Activated CD8-positive, alpha-beta memory T cell treated with anti-CD3 and anti-CD28 coated beads for 48 hours (primary cell): ENCODE measurements at regions not wholly inside any gene's neighbourhood (a gene's known extent, or its start where the extent isn't known, plus 50 kb on each side); places are given as distances from the start of the nearest gene placed in this dataset.
"Not testable (repeated sequence)": the region's sequence is repeated elsewhere in the genome, so short reads cannot be mapped to it uniquely, and the experiment has no call there.

ENCODE experiments used
- DNase-seq, 3 experiments: peaks; one replicate each; pipeline ENCODE4 v3.0.0-alpha.2; 2020; ENCODE audit warnings: low read depth in 2 of 3, low spot score in 2 of 3

GRCh38 chr9:135373820-135374219 lies 105.8 kb upstream of the PPP1R26 start:
- DNase-seq: no peak

- no peak for DNase-seq
Measured at GRCh38 chr9:135374591-135374990, 105.0 kb upstream of the PPP1R26 start.

DNA sequence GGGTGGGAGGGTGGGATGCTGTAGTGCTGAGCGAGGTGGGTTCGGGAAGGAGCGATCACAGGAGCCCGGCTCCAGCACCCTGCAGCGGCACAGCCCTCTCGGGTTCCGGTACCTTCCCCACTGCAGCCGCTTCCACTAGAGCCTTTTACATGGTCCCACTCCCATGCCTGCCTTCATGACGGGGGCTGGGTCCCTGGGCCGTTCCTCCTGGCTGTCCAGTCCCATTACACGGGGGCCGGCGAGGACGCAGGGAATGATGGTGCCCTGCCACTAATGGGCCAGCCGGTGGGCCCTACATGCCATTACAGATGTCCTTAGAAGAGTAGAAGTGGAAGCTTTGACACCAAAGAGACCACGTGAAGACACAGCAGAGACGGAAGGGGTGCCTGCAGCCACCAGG lies 104.6 kb upstream of the PPP1R26 start:
- no peak for DNase-seq

DNA sequence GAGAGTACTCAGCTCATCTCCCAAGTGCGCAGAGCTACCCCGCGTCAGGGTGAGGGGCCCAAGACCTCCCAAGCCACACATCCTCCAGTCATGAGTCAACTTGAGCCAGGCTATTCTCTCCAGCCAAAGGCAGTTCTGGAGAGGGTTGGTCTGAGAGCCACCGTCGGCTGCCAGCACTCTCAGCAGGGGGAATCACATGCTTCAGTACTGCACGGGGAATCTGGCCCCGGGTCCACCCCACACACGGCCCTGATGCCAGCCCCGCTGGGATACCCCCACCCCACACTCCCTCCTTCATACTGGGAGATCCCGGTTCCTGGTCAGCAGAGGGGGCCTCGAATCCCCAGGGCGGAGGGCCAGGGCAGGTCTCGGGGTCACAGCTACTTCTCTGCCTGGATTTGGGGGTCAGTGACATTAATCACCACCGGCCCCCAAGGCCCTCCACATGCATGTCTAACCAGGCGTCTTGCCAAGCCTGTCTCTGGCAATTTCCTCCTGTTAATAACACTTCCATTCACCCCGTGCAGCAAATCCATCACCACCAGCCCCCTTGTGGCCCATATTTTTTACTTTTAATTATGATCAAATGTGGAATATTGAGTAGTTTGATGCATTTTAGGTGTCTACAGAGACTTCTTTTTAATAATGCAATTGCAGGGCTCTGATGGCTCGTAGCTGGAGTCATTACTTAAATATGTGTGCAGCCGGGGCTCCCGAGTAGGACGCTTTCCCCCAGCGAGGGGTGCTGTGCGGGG lies 102.9 kb upstream of the PPP1R26 start:
- DNase-seq: no peak

DNA sequence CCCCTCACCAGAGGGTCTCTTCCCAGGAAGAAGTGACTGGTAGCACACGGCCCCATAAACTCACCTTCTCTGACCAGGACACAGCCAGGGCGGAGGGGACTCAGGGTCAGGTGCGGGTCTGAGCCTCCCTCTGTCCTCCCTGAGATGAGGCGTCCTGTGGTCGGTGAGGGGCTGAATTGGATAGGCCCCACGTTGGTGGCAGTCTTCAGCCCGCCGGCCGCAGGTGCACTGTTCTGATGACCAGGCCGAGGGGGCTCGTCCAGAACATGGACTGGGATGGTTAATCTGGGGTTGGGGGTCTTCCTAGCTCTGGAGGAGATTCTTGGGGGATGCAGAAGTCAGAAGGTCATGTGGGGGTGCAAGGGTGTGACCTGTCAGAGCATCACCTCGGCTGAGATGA lies 102.2 kb upstream of the PPP1R26 start:
- no peak for DNase-seq

GRCh38 chr9:135378751-135379150 lies 100.8 kb upstream of the PPP1R26 start:
- no peak for DNase-seq

DNA sequence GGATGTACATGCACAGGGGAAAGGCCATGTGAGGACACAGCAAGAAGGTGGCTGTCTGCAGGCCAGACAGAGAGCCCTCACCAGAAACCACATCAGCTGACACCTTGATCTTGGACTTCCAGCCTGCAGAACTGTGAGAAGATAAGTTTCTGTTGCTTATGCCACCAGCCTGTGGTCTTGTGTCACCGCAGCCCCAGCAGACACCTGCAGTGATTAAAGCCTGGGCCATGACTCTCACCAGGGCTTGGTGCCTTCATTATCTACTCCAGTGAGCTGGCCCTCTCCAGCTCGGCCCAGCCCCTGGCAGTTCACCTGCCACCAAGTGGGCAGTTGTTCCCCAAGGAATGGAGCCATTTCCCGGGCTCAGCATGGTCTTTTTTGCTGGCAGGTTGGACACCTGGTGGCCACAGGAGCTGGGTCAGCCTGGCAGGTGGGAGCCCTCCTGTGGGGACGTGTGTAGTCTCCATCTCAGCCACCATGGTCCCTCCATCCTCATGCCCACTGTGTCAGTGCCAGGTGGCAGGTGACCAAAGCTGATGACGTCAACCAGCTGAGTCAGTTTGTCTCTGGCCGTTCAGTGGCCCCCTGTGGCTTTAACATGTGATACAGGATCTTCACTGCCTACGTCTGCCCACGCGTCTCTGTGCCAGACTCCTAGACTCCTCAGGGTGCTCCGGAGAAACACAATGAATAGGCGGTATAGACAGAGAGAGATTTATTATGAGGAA lies 99.9 kb upstream of the PPP1R26 start:
- no peak for DNase-seq

DNA sequence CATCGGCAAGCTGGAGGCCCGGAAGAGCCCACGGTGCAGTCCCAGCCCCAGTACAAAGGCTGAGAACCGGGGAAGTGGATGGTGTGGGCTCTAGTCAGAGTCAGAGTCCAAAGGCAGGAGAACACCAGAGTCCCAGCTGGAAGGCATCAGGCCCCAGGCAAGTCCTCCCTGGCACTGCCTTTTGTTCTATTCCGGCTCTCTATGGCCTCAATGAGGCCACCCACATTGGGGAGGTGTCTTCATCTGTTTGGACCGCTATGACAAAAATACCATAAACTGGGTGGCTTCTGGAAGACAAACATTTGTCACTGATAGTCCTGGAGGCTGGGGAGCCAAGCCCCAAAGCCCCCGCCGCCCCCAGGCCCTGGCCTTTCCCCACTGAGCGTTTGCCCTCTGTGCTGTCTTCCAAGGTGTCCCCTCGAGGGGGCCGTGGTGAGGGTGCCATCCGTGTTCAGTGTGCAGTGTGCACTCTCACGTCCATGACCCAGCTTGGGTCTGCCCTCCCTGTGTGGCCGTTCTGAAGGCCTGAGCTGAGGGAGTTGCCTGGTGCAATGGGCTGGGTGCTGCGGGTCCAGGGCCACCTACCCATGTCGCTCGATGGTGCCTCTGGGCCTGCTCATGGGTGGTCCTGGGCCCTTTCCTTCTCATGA lies 99.1 kb upstream of the PPP1R26 start:
- no peak for DNase-seq

DNA sequence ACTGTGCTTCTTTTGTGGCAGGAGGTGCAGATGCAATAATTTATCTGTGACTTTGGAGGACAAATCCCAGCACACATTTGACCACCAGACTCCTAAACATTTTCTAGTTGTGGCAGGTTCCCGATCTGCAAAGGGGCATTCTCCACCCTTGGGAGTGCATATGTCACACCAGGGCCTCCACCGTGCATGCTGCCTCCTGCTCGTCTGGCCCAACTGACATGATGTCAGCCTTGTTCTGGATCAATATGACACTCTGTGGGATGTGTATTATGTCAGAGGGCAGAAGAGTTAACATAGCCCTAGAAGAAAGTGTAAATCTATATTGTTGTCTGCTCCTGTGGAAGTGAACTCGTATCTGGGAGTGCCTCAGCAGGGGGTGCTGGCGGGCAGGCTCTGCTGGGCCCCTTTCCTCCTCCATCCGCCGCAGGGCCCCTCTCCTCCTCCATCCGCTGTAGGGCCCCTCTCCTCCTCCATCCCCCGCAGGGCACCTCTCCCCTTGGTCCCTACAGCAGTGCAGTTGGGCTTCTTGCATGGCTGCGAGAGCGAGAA lies 97.7 kb upstream of the PPP1R26 start:
- DNase-seq: no peak

DNA sequence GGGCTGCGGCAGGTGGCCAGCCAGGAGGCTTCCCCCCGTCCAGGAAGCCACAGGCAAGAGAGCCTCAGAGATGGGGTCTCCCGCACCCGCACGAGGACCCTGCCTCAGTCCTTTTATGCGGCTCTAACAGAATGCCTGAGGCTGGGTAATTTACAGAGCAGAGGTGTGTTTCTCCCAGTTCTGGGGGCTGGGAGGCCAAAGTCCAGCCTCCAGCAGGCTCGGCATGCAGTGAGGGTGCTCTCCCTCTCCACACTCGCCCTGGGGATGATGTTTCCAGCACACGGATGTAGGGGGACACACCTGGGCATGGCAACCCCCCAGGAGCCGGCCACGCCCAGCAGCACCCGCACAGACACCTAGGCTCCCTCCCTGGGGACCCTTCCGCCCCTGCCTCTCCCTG lies 95.4 kb upstream of the PPP1R26 start:
- no peak for DNase-seq

GRCh38 chr9:135384815-135385405 lies 94.7 kb upstream of the PPP1R26 start:
- DNase-seq: not testable (repeated sequence)

DNA sequence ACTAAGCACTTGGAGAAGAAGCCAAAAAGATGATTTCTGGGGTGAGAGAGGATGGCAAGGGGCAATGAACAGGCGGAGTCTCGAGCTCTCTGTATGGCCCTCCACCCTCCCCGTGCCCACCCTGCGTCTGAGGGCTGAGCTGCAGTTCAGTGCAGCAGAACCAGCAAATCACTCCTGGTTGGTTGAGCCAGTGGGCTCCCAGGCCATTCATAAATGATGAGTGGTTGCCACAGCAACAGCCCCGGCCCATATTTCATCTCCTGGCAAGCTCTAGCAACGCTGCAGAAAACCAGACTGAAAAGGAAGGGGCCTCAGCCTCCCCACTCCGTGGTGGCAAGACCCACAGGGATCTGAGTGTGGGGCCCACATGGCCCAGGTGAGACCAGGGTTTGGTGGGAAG lies 93.8 kb upstream of the PPP1R26 start:
- no peak for DNase-seq

DNA sequence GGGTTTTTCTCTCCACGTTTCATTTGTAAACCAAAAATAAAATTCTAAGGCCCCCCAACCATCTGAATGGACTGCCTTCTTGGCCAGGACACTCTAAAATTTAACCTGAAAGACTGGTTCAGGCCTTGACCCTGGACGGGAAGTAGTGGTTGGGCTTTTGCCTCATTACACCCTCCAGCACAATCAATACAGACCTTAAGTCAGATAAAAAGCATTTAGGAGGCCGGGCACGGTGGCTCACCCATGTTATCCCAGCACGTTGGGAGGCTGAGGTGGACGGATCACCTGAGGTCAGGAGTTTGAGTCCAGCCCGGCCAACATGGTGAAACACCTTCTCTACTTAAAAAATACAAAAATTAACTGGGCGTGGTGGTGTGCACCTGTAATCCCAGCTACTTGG lies 91.6 kb upstream of the PPP1R26 start:
- DNase-seq: no peak

- DNase-seq: no peak
Measured at GRCh38 chr9:135388530-135388929, 91.1 kb upstream of the PPP1R26 start.

DNA sequence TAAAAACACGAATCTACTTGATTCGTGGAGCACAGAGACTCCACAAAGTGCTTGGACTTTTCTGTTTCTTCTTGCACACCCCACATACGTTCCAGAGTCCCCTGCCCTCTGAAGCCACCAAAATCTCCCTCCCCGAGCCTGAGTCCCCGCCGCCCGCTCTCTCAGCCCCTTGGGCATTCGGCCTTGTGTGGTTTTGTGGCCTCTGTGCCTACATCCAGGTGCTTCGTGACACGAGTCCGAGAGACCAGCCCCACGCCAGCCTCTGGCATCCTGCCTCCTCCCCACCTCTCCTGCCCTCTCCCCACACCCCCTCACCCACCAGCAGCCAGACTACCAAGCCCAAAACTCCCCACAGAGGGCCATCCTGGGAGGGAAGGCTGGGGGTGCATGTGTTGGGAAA lies 87.8 kb upstream of the PPP1R26 start:
- DNase-seq: no peak

DNA sequence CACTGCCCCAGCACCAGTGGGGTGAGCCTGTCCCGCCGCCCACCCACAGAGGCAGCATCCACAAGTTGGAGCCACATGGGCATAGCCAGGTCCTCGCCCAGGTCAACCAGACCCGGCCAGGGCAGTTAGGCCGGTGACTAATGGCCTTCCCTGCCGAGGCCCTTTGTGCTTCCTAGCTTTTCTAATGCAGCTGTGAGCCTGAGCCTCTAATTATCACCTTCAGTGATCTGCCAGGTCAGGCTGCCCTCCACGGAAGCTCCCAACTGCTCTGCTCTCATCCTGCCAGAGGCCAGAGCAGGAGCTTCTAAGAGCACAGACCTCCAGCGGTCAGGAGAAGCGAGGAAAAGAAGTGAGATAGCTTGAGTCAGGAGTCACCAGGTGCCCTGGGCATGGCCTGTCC lies 87.1 kb upstream of the PPP1R26 start:
- no peak for DNase-seq

- no peak for DNase-seq
Measured at GRCh38 chr9:135394131-135394530, 85.5 kb upstream of the PPP1R26 start.

DNA sequence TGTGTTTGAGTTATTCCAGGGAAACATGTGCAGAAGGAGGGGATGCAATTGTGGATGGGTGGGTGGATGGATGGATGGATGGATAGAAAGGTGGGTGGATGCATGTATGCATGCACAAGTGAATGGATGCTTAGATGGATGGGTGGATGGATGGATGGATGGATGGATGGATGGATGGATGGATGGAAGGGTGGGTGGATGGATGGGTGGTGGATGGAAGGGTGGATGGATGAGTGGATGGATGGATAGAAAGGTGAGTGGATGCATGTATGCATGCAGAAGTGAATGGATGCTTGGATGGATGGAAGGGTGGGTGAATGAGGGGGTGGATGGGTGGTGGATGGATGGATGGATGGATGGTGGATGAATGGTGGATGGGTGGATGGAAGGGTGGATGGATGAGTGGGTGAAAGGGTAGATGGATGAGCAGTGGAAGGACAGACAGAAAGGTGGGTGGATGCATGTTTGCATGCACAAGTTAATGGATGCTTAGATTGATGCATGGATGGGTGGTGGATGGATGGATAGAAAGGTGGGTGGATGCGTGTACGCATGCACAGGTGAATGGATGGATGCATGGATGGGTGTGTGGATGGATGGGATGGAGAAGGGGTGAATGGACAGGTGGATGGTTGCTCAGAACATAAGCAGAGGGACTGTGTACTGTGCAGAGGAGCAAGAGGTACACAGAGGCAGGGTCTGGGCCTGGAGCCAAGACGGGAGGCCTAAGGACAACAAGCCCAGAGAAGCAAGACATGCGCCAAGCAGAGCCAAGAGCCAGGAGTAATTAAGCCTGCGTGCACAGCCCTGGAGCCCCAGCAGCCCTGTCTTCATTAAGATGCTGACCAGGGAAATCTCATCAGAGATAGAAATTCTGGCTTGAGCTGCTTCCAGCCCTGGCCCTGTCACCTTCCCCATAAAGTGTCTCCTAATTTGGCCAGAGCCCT lies 84.6 kb upstream of the PPP1R26 start:
- no peak for DNase-seq

- DNase-seq: no peak
Measured at GRCh38 chr9:135397142-135397541, 82.4 kb upstream of the PPP1R26 start.

DNA sequence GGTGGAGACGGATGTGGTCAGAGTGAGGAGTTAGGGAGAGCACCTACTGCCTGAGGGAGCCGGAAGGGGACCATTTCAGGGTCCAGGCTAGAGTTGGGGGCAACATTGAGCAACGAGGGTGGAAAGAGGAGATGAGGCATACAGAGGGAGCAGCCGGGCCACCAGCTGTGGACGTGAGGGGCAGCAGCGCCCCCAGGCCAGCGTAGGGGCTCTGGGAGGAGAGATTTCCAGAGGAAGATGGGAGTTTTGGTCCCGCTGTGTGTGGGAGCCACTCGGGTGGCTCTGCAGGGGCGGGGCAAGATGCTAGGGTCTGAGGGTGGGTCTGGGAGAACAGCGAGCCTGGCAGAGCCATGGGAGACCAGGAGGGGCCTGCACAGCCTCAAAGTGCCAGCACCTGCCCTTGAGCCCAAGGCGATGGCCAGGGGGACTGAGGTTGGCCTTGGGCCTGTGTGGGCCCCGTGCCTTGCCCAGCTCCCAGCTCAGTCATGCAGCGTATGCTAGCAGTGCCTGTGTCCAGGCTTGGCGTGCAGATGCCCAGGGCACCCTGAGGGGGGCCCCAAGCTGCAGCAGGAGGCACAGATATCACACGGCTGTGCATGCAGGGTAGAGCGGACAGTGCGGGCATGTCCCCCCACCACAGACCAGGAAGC lies 80.5 kb upstream of the PPP1R26 start:
- no peak for DNase-seq
